Fibroblast of the aortic adventitia (primary cell): ENCODE measurements at regions not wholly inside any gene's neighbourhood (a gene's known extent, or its start where the extent isn't known, plus 50 kb on each side); places are given as distances from the start of the nearest gene placed in this dataset.
"Not testable (repeated sequence)": the region's sequence is repeated elsewhere in the genome, so short reads cannot be mapped to it uniquely, and the experiment has no call there.

Experiments
- DNase-seq: peaks from one replicate; pipeline ENCODE4 v3.0.0-alpha.2; 2010; ENCODE audit warnings: low read depth
- H3K4me3 ChIP-seq: 2 replicates; pipeline ENCODE4 v1.5.1; 2011; ENCODE audit warnings: low read depth, mild to moderate bottlenecking, control low read depth, low read length, moderate library complexity
- CTCF ChIP-seq: IDR thresholded peaks from 2 replicates; pipeline ENCODE4 v1.5.1; 2011; ENCODE audit warnings: mild to moderate bottlenecking, low read length, control low read depth, inconsistent platforms; ENCODE audit not compliant: insufficient read depth

- no peak overlapping the region for H3K4me3 ChIP-seq
- no peak for TF ChIP-seq CTCF
- DNase-seq = no peak
Observed at GRCh38 chr5:128701301-128701700, 163.3 kb upstream of the FBN2 start.

- TF ChIP-seq CTCF = no peak
- no peak overlapping the region for H3K4me3 ChIP-seq
- DNase-seq = no peak
Observed at GRCh38 chr5:128703322-128703721, 165.3 kb upstream of the FBN2 start.

GRCh38 chr5:128706269-128706668, 168.2 kb upstream of the FBN2 start:
- TF ChIP-seq CTCF = no peak
- DNase-seq = no peak
- no peak overlapping the region for H3K4me3 ChIP-seq

DNA sequence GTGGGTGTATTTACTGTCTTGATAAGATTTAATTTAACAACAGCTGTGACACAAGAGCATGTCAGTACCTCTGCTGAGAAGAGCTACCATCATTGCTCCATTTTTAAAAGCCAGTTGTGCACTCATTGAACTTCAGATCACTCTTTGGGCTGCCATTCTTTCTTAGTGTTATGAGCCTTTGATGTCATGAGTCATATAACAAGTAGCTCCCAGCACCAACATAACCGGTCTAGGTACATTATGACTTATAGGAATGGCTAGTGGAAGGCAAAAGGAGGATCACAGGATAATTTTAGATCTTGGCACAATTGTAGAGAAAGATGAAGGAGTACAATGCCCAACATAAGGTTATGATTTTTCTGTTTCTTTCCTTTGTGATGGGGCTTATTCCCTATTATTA, 170.8 kb upstream of the FBN2 start:
- TF ChIP-seq CTCF = no peak
- H3K4me3 ChIP-seq = no peak overlapping the region
- DNase-seq = no peak

DNA sequence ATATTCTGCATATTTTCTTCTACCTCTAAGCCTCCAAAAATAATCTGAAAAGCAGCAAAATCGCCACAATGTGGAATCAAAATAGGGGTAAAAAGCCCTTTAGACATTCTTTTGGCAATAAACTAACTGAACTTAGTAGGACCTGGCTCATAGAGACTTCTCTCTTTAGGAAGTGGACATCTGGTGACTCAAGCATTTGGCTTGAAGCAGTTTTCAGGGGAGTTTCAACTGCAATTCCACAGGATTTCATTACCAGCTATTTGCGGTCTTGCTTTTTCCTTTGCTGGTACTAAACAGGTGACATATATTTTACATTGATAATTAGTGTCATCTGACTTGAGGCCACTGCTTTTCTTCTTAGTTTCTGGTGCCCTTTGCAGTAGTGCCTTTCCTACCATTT, 173.2 kb upstream of the FBN2 start:
- TF ChIP-seq CTCF = no peak
- no peak for DNase-seq
- no peak overlapping the region for H3K4me3 ChIP-seq

DNA sequence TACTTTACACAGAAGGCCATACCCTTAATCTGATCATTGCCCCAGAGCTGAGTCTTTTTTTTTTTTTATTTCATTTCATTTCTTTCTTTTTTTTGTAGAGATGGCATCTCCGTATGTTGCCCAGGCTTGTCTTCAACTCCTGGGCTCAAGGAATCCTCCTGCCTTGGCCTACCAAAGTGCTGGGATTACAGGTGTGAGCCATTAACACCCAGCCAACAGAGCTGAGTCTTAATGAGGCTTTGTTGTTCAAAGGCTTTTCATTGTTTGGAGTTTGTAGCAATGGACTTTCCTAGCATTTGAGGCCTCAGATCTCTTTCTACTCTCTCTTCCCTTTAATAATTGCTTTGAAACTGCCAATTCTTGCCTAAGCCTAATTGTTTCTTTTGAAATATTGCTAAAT, 176.5 kb upstream of the FBN2 start:
- DNase-seq = no peak
- TF ChIP-seq CTCF = no peak
- H3K4me3 ChIP-seq = no peak overlapping the region

GRCh38 chr5:128722551-128722950, 184.5 kb upstream of the FBN2 start:
- no peak for DNase-seq
- no peak for TF ChIP-seq CTCF
- H3K4me3 ChIP-seq = no peak overlapping the region

GRCh38 chr5:128730021-128730420, 192.0 kb upstream of the FBN2 start:
- not testable (repeated sequence) for DNase-seq

GRCh38 chr5:128735656-128736055, 197.6 kb upstream of the FBN2 start:
- DNase-seq = not testable (repeated sequence)

More at GRCh38 chr5:128730021-128730420, 192.0 kb upstream of the FBN2 start:
- not testable (repeated sequence) for H3K4me3 ChIP-seq

More at GRCh38 chr5:128735656-128736055, 197.6 kb upstream of the FBN2 start:
- H3K4me3 ChIP-seq = not testable (repeated sequence)
